ENCODE measurements at regions not wholly inside any gene's neighbourhood (a gene's known extent, or its start where the extent isn't known, plus 50 kb on each side); places are given as distances from the start of the nearest gene placed in this dataset.

GRCh38 chr18:41121116-41121826 is 833.8 kb upstream of the PIK3C3 start:
- Histone ChIP-seq H3K27ac (ENCODE audit: low read depth, low read length) (no peak overlapping the region), H3K4me1 (ENCODE audit: insufficient read depth, low read length) (peaks cover 14% of the 10 kb centered on the region), H3K27me3 (ENCODE audit: insufficient read depth, low read length) (no peaks in the 10 kb centered on the region), H3K79me2 (ENCODE audit: insufficient read depth, low read length) (no peaks in the 10 kb centered on the region), H3K9me3 (ENCODE audit: insufficient read depth, low read depth, low read length) (no peaks in the 10 kb centered on the region), H3K9ac (ENCODE audit: low read length) (no peak overlapping the region), H3K4me3 (ENCODE audit: insufficient read depth, low read depth, low read length) (no peak overlapping the region), H3K36me3 (ENCODE audit: insufficient read depth, low read length) (no peaks in the 10 kb centered on the region), H3K4me2 (ENCODE audit: low read length) (peak overlapping the region; percentile 51), H4K20me1 (ENCODE audit: insufficient read depth, low read length) (no peaks in the 10 kb centered on the region), H2AFZ (ENCODE audit: low read depth, low read length) (peak overlapping the region; percentile 35)
- no peak overlapping the region for H3K4me3 Mint-ChIP-seq (ENCODE audit: unreplicated experiment)
- H3K4me1 Mint-ChIP-seq (ENCODE audit: low read depth, unreplicated experiment), result peaks cover 5% of the 10 kb centered on the region
- FAIRE-seq (peak; percentile 54), DNase-seq (ENCODE audit: low read depth) (peak; percentile 89)
- H3K36me3 Mint-ChIP-seq (ENCODE audit: low read depth, unreplicated experiment), result no peaks in the 10 kb centered on the region
- no peaks in the 10 kb centered on the region for H3K9me3 Mint-ChIP-seq (ENCODE audit: unreplicated experiment)
- TF ChIP-seq EZH2 (IDR thresholded peaks at IDR 0.05; ENCODE audit: insufficient read depth, low read length), result no peak
- TF ChIP-seq CTCF (IDR thresholded peaks at IDR 0.05; ENCODE audit: insufficient read depth, low read depth, low read length), result no peak
- no peaks in the 10 kb centered on the region for H3K27me3 Mint-ChIP-seq (ENCODE audit: low read depth, unreplicated experiment)
- no peak overlapping the region for H3K27ac Mint-ChIP-seq (ENCODE audit: unreplicated experiment)

- Histone ChIP-seq H2AFZ (ENCODE audit: low read depth, low read length) (no peak overlapping the region), H3K4me1 (ENCODE audit: insufficient read depth, low read length) (peaks cover 8% of the 10 kb centered on the region), H3K4me2 (ENCODE audit: low read length) (no peak overlapping the region), H3K36me3 (ENCODE audit: insufficient read depth, low read length) (no peaks in the 10 kb centered on the region), H4K20me1 (ENCODE audit: insufficient read depth, low read length) (no peaks in the 10 kb centered on the region), H3K27ac (ENCODE audit: low read depth, low read length) (no peak overlapping the region), H3K9ac (ENCODE audit: low read length) (no peak overlapping the region), H3K79me2 (ENCODE audit: insufficient read depth, low read length) (no peaks in the 10 kb centered on the region), H3K27me3 (ENCODE audit: insufficient read depth, low read length) (no peaks in the 10 kb centered on the region), H3K9me3 (ENCODE audit: insufficient read depth, low read depth, low read length) (no peaks in the 10 kb centered on the region), H3K4me3 (ENCODE audit: insufficient read depth, low read depth, low read length) (no peak overlapping the region)
- TF ChIP-seq CTCF (IDR thresholded peaks at IDR 0.05; ENCODE audit: insufficient read depth, low read depth, low read length) (no peak), EZH2 (IDR thresholded peaks at IDR 0.05; ENCODE audit: insufficient read depth, low read length) (no peak)
- no peaks in the 10 kb centered on the region for H3K36me3 Mint-ChIP-seq (ENCODE audit: low read depth, unreplicated experiment)
- H3K4me1 Mint-ChIP-seq (ENCODE audit: low read depth, unreplicated experiment), result peaks cover 1% of the 10 kb centered on the region
- no peak overlapping the region for H3K4me3 Mint-ChIP-seq (ENCODE audit: unreplicated experiment)
- DNase-seq (ENCODE audit: low read depth) (no peak), FAIRE-seq (no peak)
- no peaks in the 10 kb centered on the region for H3K9me3 Mint-ChIP-seq (ENCODE audit: unreplicated experiment)
- H3K27me3 Mint-ChIP-seq (ENCODE audit: low read depth, unreplicated experiment), result no peaks in the 10 kb centered on the region
- H3K27ac Mint-ChIP-seq (ENCODE audit: unreplicated experiment), result no peak overlapping the region
Observed at GRCh38 chr18:41119031-41119430, 836.0 kb upstream of the PIK3C3 start.

GRCh38 chr18:41113885-41114482 is 841.0 kb upstream of the PIK3C3 start:
- Mint-ChIP-seq H3K4me3 (ENCODE audit: unreplicated experiment) (no peak overlapping the region), H3K4me1 (ENCODE audit: low read depth, unreplicated experiment) (peaks cover 3% of the 10 kb centered on the region), H3K36me3 (ENCODE audit: low read depth, unreplicated experiment) (no peaks in the 10 kb centered on the region), H3K9me3 (ENCODE audit: unreplicated experiment) (peaks cover 8% of the 10 kb centered on the region), H3K27ac (ENCODE audit: unreplicated experiment) (no peak overlapping the region), H3K27me3 (ENCODE audit: low read depth, unreplicated experiment) (no peaks in the 10 kb centered on the region)
- DNase-seq (ENCODE audit: low read depth) (peak; percentile 85), FAIRE-seq (no peak)
- Histone ChIP-seq H3K4me3 (ENCODE audit: insufficient read depth, low read depth, low read length) (no peak overlapping the region), H3K4me2 (ENCODE audit: low read length) (no peak overlapping the region), H3K9me3 (ENCODE audit: insufficient read depth, low read depth, low read length) (no peaks in the 10 kb centered on the region), H3K27me3 (ENCODE audit: insufficient read depth, low read length) (no peaks in the 10 kb centered on the region), H3K9ac (ENCODE audit: low read length) (no peak overlapping the region), H3K27ac (ENCODE audit: low read depth, low read length) (no peak overlapping the region), H3K79me2 (ENCODE audit: insufficient read depth, low read length) (no peaks in the 10 kb centered on the region), H2AFZ (ENCODE audit: low read depth, low read length) (no peak overlapping the region), H3K36me3 (ENCODE audit: insufficient read depth, low read length) (no peaks in the 10 kb centered on the region), H3K4me1 (ENCODE audit: insufficient read depth, low read length) (no peaks in the 10 kb centered on the region), H4K20me1 (ENCODE audit: insufficient read depth, low read length) (no peaks in the 10 kb centered on the region)
- TF ChIP-seq EZH2 (IDR thresholded peaks at IDR 0.05; ENCODE audit: insufficient read depth, low read length) (no peak), CTCF (IDR thresholded peaks at IDR 0.05; ENCODE audit: insufficient read depth, low read depth, low read length) (no peak)
